GM18868 (cell line): ENCODE measurements at regions not wholly inside any gene's neighbourhood (a gene's known extent, or its start where the extent isn't known, plus 50 kb on each side); places are given as distances from the start of the nearest gene placed in this dataset.

Experiments
- ATAC-seq: cut with Tn5 transposase; IDR thresholded peaks from one replicate; pipeline ENCODE4 v1.9.1; 2021; ENCODE audit warnings: mild to moderate bottlenecking, moderate library complexity; ENCODE audit not compliant: unreplicated experiment

DNA sequence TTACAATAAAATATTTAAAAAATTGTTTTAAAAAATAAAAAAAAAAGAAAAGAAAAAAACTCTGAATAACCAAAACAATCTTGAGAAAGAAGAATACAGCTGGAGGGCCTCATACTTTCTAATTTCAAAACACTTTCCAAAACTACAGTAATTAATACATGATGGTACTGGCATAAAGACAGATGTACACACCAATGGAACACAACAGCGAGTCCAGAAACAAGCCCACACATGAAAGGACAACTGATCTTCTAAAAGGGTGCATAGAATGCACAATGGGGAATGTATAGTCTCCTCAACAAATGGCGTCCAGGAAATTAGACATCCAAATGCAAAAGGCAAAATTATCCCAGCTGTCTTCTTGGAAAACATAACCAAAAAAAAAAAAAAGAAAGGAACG, 99.6 kb downstream of the LURAP1L start:
- no peak for ATAC-seq

DNA sequence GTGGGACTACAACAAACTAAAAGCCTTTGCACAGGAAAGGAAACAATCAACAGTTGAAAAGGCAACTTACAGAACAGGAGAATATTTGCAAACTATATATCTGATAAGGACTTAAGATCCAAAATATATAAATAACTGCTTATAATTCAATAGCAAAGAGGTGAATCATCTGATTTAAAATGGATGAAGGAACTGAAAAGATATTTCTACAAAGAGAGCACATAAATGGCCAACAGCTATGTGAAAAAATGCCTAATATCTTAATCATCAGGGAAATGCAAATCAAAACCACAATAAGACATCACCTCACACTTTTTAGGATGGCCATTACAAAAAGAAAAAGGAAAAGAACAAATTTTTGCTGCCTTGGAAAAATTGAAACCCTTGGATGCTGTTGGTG, 100.4 kb downstream of the LURAP1L start:
- no peak for ATAC-seq

- no peak for ATAC-seq
These were observed 102.1 kb downstream of the LURAP1L start for GRCh38 chr9:12876872-12877271.

GRCh38 chr9:12878351-12878978, 103.6 kb downstream of the LURAP1L start:
- ATAC-seq: no peak

DNA sequence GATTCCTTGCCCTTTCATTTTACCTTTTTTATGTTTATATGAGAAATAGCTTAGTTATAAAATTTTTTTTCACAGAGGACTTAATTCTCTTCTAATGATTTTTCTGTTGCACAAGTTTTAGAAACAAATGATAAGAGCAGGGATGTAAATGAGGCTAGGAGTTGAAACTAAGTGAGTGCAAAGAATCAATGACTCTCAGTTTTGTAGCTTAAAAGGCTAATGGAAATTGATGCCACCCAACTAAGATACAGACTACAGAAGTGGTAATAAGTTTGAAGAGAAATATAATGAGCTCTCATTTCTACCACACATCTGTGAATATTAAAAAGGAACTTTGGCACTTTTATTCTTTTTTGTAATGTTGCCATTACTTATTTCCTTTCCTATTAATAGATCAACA, 105.1 kb downstream of the LURAP1L start:
- ATAC-seq: no peak

- no peak for ATAC-seq
These were observed 105.7 kb downstream of the LURAP1L start for GRCh38 chr9:12880406-12881015.

DNA sequence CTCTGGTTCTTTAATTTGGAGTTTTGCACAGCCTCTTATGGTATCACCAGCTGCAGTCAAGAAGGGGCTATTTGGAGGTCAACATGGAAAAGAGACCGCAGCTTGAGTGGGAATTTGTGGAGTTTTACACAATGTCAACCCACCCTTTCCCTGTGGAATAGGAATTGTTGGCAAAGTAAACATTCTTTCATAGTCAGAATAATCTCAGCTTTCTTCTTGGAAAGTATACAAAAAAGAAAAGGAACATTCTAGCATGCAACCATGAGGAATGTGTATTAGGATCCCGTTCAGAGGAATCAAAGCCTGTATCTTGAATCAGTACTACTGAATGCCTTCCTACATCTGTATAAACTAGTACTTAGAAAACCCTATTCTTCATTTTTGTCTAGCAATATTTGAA, 107.6 kb downstream of the LURAP1L start:
- no peak for ATAC-seq

DNA sequence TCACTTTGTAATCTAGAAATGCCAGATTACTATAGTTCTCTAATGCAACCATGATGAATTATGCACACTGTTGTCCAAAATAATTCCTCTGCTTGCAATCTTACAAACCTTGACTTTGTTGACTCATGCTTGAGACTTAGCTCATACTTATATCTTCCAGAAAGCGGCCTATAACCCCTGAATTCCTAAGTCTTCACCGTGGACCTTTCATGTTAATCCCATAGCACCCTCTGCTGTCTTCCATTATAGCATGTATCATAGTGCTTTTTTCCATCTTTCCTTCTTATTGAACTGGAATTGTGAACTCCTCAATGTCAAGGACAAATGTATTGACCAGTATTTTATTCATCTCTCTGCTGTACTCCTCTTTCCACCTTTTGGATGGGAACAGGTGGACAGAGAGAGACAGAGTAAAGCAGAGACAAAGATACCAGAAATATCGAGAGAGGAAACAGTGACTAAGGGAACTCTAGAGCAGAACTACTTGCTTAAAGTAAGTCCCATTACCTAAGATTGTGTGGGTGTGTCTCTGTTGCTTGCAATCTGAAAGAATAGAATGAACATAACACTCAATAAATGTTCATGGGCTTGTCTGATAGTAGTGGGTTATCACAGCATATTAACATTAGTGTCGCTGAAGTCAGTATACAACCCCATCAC, 110.0 kb downstream of the LURAP1L start:
- no peak for ATAC-seq

DNA sequence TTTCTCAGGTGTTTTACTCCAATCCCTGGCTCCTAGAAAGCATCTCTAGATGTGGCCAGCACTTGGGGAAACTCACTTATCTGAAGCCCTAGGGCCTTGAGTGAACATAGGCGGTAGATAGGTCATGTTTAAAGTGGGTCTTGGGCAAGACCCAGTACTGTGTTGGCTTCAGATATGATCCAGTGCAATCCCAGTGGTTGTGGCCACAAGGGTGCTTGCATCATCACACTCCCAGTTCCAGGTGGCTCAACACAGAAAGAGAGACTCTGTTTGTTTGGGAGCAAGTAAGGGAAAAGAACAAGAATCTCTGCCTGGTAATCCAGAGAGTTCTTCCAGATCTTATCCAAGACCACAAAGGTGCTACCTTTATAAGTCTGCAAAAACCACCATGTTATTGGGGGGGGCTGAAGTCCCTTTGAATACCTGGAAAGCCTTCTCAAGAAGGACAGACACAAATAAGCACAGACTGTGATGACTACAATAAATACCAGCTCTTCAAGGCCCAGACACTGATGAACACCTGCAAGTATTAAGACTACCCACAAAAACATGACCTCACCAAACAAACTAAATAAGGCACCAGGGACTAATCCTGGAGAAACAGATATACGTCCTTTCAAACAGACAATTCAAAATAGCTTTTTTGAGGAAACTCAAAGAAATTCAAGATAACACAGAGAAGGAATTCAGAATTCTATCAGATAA, 114.7 kb downstream of the LURAP1L start:
- no peak for ATAC-seq

- no peak for ATAC-seq
These were observed 116.8 kb downstream of the LURAP1L start for GRCh38 chr9:12891588-12891987.

DNA sequence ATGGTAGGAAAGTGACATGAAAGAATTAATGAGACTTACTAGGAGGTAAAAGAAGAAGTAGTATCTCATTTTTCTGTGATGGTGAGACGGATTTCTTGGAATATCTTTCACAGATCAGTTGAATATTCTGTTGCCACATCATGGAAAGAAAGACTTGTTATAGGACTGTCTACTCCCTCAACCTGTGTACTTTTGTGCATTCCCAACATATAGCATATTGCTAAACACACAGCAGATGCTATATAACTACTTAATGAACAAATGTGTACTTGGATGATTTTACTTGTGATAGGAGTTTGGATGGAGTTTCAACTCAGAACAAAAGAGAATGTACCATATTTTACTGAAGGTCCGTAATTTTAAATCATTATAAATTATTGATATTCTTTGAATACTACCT, 128.5 kb downstream of the LURAP1L start:
- no peak for ATAC-seq

- ATAC-seq: no peak
These were observed 129.6 kb downstream of the LURAP1L start for GRCh38 chr9:12904261-12905000.

DNA sequence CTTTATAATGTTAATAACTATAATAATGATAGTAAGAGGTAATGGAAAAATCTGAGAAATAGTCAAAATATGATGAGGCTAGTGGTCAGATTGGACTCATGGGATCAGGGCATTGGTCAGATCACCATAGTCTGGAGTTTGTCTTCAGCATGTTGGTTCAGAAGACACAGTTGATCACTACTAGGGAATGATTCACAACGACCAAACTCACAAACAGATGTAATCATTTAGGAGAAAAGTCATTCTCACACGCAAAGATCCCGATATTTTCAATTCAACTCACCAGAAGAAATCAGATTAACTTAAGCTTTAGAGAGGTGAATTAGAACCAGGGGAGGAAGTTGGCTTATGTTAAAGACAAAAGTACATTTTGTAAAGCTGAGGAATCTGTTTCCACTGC, 131.8 kb downstream of the LURAP1L start:
- ATAC-seq: no peak

GRCh38 chr9:12908895-12909294, 134.1 kb downstream of the LURAP1L start:
- no peak for ATAC-seq

GRCh38 chr9:12915366-12915954, 140.6 kb downstream of the LURAP1L start:
- ATAC-seq: no peak

- no peak for ATAC-seq
These were observed 141.2 kb downstream of the LURAP1L start for GRCh38 chr9:12916042-12916441.

- ATAC-seq: no peak
These were observed 145.6 kb downstream of the LURAP1L start for GRCh38 chr9:12920437-12920836.

DNA sequence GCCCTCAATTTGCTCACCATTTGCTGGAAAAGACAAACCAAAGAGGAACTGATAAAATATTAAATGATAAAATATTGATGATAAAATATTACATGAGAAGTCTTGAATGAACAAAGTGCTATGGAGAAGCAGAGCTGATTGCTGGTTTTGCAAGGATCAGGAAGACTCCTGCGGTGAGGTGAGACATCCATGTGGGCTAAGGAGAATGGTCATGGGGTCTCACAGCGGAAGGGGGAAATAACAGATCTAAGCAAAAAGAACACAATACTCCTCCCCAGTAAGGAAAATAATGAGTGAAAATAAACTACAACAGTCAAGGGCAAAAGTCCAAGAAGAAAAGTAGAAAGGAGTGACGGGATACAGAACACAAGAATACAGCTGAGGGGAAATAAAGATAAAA, 146.8 kb downstream of the LURAP1L start:
- no peak for ATAC-seq

- ATAC-seq: no peak
These were observed 147.5 kb downstream of the LURAP1L start for GRCh38 chr9:12922224-12922866.

GRCh38 chr9:12923468-12924009, 148.7 kb downstream of the LURAP1L start:
- ATAC-seq: no peak
